PC-3 (cell line): ENCODE measurements at regions not wholly inside any gene's neighbourhood (a gene's known extent, or its start where the extent isn't known, plus 50 kb on each side); places are given as distances from the start of the nearest gene placed in this dataset.

Experiments used
- ATAC-seq: fragments of 200-7000 bp; cut with Tn5 transposase; 2 replicates; pipeline ENCODE4 v1.9.1; 2020; ENCODE audit warnings: mild to moderate bottlenecking, moderate library complexity
- BruUV-seq: library from RNA; stranded (reverse); fragments of 400-500 nt; replicated peaks from 2 replicates; lab custom pipeline; 2021; lab: Mats Ljungman, UMichigan
- CTCF ChIA-PET: fragments of 300-600 bp; sonication (Branson Sonifier 250); formaldehyde crosslinking; loops from one replicate; lab custom pipeline; 2022; ENCODE audit warnings: antibody characterized with exemption; lab: Charles Lee
- POLR2A ChIA-PET: fragments of 300-600 bp; sonication (Branson Sonifier 250); formaldehyde crosslinking; loops from one replicate; lab custom pipeline; 2022; ENCODE audit warnings: antibody characterized with exemption; ENCODE audit not compliant: unreplicated experiment; lab: Charles Lee
- DNase-seq: peaks from one replicate; pipeline ENCODE4 v3.0.0-alpha.2; 2015
- H2AFZ ChIP-seq: fragments of 300-600 bp; sonication (generic); 2 replicates; pipeline ENCODE4 v1.6.0; 2016; ENCODE audit warnings: antibody characterized with exemption, low read length
- H3F3A ChIP-seq: fragments of 300-600 bp; sonication (generic); one replicate; pipeline ENCODE4 v1.6.0; 2017; ENCODE audit warnings: antibody characterized with exemption, low read length, control low read depth, mild to moderate bottlenecking; ENCODE audit not compliant: unreplicated experiment
- H3K27ac ChIP-seq: fragments of 300-600 bp; sonication (generic); 2 replicates; pipeline ENCODE4 v1.5.1; 2016; ENCODE audit warnings: mild to moderate bottlenecking, low read length
- H3K27me3 ChIP-seq: fragments of 300-600 bp; sonication (generic); 2 replicates; pipeline ENCODE4 v1.6.1; 2016; ENCODE audit warnings: low read length, mixed read lengths
- H3K36me3 ChIP-seq: fragments of 300-600 bp; sonication (generic); 2 replicates; pipeline ENCODE4 v1.6.1; 2016; ENCODE audit warnings: low read depth, mixed run types, low read length, mixed read lengths
- H3K4me1 ChIP-seq: fragments of 300-600 bp; sonication (generic); 2 replicates; pipeline ENCODE4 v1.5.1; 2016; ENCODE audit warnings: low read length; ENCODE audit not compliant: insufficient read depth
- H3K4me2 ChIP-seq: fragments of 300-600 bp; sonication (generic); 2 replicates; pipeline ENCODE4 v1.6.0; 2016; ENCODE audit warnings: low read length
- H3K4me3 ChIP-seq: fragments of 300-600 bp; sonication (generic); 2 replicates; pipeline ENCODE4 v1.5.1; 2016; ENCODE audit warnings: mild to moderate bottlenecking, low read length, mixed read lengths
- H3K79me2 ChIP-seq: fragments of 300-600 bp; sonication (generic); 2 replicates; pipeline ENCODE4 v1.6.1; 2017; ENCODE audit warnings: low read length, mixed read lengths
- H3K9ac ChIP-seq: fragments of 300-600 bp; sonication (generic); 2 replicates; pipeline ENCODE4 v1.6.0; 2016; ENCODE audit warnings: mild to moderate bottlenecking, low read length
- H3K9me2 ChIP-seq: fragments of 300-600 bp; sonication (generic); replicated peaks from 2 replicates; pipeline ENCODE4 v1.6.1; 2016; ENCODE audit warnings: mixed run types, low read length, mixed read lengths
- H3K9me3 ChIP-seq: fragments of 300-600 bp; sonication (generic); 2 replicates; pipeline ENCODE4 v1.6.1; 2016; ENCODE audit warnings: low read length, mixed read lengths
- H4K20me1 ChIP-seq: fragments of 300-600 bp; sonication (generic); 2 replicates; pipeline ENCODE4 v1.6.1; 2016; ENCODE audit warnings: low read length, mixed read lengths
- CTCF ChIP-seq: fragments of 300-600 bp; sonication (generic); conservative IDR thresholded peaks from 2 replicates; pipeline ENCODE4 v1.5.1; 2017; ENCODE audit warnings: antibody characterized with exemption, low read depth, mild to moderate bottlenecking, low read length
- EZH2 ChIP-seq: fragments of 300-600 bp; sonication (generic); IDR thresholded peaks from one replicate; pipeline ENCODE4 v1.6.1; 2017; ENCODE audit warnings: antibody characterized with exemption, mild to moderate bottlenecking, low read length; ENCODE audit not compliant: unreplicated experiment
- EZH2phosphoT487 ChIP-seq: fragments of 300-600 bp; sonication (generic); IDR thresholded peaks from 2 replicates; pipeline ENCODE4 v1.6.1; 2018; ENCODE audit warnings: mild to moderate bottlenecking, antibody characterized with exemption, low read length, borderline replicate concordance
- intact Hi-C: fragments of 100-400 bp; cut with micrococcal nuclease; formaldehyde crosslinking; loops from 2 replicates; pipeline ENCODE4 v1.9.0; 2023

DNA sequence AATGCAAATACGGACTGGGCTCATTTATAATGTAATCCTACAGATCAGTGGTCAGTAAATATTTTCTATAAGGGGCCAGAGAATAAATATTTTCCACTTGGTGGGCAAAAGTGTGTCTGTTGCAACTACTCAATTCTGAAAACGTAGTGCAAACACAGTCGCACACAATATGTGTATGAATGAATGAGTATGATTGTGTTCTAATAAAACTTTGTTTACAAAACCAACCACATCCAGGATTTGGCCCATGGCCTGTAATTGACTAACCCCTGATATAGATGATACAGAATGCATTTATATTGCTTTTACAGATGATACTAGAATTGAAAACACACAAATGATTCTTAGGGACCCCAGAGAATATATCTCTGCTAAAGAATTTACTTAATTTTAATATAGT lies 197.6 kb downstream of the ASB9 start:
- no TSS peak for BruUV-seq
- Histone ChIP-seq H3K27ac (peak overlapping the region; percentile 13; the same call in 1 of the 2 replicates), H3K9me3 (no peaks in the 10 kb centered on the region), H3K27me3 (no peaks in the 10 kb centered on the region), H3K9me2 (no peaks in the 10 kb centered on the region), H3F3A (no peaks in the 10 kb centered on the region), H3K9ac (no peak overlapping the region), H3K36me3 (no peaks in the 10 kb centered on the region), H4K20me1 (no peaks in the 10 kb centered on the region), H2AFZ (no peak overlapping the region), H3K4me3 (no peak overlapping the region), H3K4me1 (peaks cover 16% of the 10 kb centered on the region), H3K79me2 (no peaks in the 10 kb centered on the region), H3K4me2 (peak overlapping the region; percentile 54)
- intact Hi-C loops: no loop called here
- ChIA-PET POLR2A (no interaction called here), CTCF (no interaction called here)
- DNase-seq: peak; percentile 81
- peak; percentile 81 for ATAC-seq
- TF ChIP-seq CTCF: no peak
- TF ChIP-seq EZH2phosphoT487: no peak
- TF ChIP-seq EZH2: no peak

GRCh38 chrX:15059474-15059873 lies 186.3 kb downstream of the MOSPD2 start:
- no peak overlapping the region for H3K4me3 ChIP-seq
- no peaks in the 10 kb centered on the region for H3K27me3 ChIP-seq
- no peak overlapping the region for H2AFZ ChIP-seq
- no peak overlapping the region for H3K4me2 ChIP-seq
- TF ChIP-seq CTCF (peak; percentile 31; the same call in 1 of the 2 replicates), EZH2phosphoT487 (no peak), EZH2 (no peak)
- H3K4me1 ChIP-seq: peaks cover 9% of the 10 kb centered on the region
- no peak overlapping the region for H3K9ac ChIP-seq
- no peaks in the 10 kb centered on the region for H3K9me2 ChIP-seq
- no peak overlapping the region for H3K27ac ChIP-seq
- ATAC-seq: peak; percentile 58
- DNase-seq: peak; percentile 7
- CTCF ChIA-PET: no interaction called here
- POLR2A ChIA-PET: interaction anchor here (0.6 kb wide), 1 partner anchor 49 kb away, joined by 4 read pairs; no protein-coding TSS in a partner anchor
- no peaks in the 10 kb centered on the region for H3F3A ChIP-seq
- intact Hi-C loops: loop anchor here (2.0 kb wide), 1 partner anchor 95 kb away; no protein-coding TSS in a partner anchor
- no peaks in the 10 kb centered on the region for H4K20me1 ChIP-seq
- no TSS peak for BruUV-seq
- H3K36me3 ChIP-seq: no peaks in the 10 kb centered on the region
- no peaks in the 10 kb centered on the region for H3K79me2 ChIP-seq
- no peaks in the 10 kb centered on the region for H3K9me3 ChIP-seq

DNA sequence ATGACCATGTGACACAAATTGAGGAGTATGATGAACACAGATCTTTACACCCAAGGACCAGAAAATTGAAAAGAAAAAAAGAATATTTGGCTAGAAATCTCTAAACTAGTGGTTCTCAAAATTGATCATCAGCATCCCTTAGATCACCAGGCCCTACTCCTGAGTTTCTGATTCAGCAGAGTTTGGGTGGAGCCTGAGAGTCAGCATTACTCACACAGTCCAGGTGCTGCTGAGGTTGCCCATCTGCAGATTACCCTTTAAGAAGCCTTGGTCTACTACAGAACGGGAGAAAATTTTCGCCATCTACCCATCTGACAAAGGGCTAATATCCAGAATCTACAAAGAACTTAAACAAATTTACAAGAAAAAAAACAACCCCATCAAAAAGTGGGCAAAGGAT lies 182.8 kb downstream of the MOSPD2 start:
- H3K79me2 ChIP-seq: no peaks in the 10 kb centered on the region

More for the DNA sequence above, 182.8 kb downstream of the MOSPD2 start:
- BruUV-seq: no TSS peak
- Histone ChIP-seq H3K9ac (no peak overlapping the region), H4K20me1 (no peaks in the 10 kb centered on the region), H3K4me2 (no peak overlapping the region), H3F3A (no peaks in the 10 kb centered on the region), H3K27me3 (no peaks in the 10 kb centered on the region), H3K27ac (0 out of 2 replicates have a peak overlapping the region, but pooled peaks have one; percentile 5), H2AFZ (no peak overlapping the region), H3K9me2 (no peaks in the 10 kb centered on the region), H3K9me3 (no peaks in the 10 kb centered on the region), H3K36me3 (no peaks in the 10 kb centered on the region), H3K4me1 (peaks cover 9% of the 10 kb centered on the region), H3K4me3 (no peak overlapping the region)
- no peak for TF ChIP-seq EZH2
- TF ChIP-seq EZH2phosphoT487: no peak
- TF ChIP-seq CTCF: no peak
- CTCF ChIA-PET: no interaction called here
- DNase-seq (peak; percentile 63), ATAC-seq (peak; percentile 62)
- intact Hi-C loops: no loop called here
- POLR2A ChIA-PET: no interaction called here
